SK-MEL-5 (cell line): ENCODE measurements at regions not wholly inside any gene's neighbourhood (a gene's known extent, or its start where the extent isn't known, plus 50 kb on each side); places are given as distances from the start of the nearest gene placed in this dataset.
"Not testable (repeated sequence)": the region's sequence is repeated elsewhere in the genome, so short reads cannot be mapped to it uniquely, and the experiment has no call there.

Experiments used
- DNase-seq: peaks from one replicate; pipeline ENCODE4 v3.0.0-alpha.2; 2016; ENCODE audit warnings: low read depth, low spot score
- in situ Hi-C: cut with HindIII; loops from 2 replicates; pipeline ENCODE4 v1.10.0; 2016; ENCODE audit warnings: low sequenced_read_pairs, high pct_unique_total_duplicates, low pct_unique_long_range_greater_than_20kb

DNA sequence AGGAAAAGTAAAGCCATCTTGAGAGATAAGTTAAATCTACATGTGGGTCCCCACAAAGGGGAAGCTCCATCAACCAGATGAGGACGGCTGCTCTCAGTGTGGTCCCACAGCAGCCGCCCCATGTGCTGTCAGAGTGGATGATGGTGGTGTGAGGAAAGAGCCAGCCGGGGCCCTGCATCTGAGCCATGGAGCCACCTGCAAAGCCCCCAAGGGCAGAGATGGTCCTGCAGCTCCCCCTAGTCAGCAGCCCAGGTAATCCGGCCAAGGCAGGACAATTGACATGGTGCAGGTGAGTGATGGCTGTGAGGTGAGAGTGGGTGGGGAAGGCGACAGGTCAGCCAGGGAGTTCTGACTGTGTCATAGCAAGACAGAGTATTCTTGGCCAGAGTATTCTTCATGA lies 458.8 kb downstream of the ICE1 start:
- in situ Hi-C loops, result no loop called here
- no peak for DNase-seq

DNA sequence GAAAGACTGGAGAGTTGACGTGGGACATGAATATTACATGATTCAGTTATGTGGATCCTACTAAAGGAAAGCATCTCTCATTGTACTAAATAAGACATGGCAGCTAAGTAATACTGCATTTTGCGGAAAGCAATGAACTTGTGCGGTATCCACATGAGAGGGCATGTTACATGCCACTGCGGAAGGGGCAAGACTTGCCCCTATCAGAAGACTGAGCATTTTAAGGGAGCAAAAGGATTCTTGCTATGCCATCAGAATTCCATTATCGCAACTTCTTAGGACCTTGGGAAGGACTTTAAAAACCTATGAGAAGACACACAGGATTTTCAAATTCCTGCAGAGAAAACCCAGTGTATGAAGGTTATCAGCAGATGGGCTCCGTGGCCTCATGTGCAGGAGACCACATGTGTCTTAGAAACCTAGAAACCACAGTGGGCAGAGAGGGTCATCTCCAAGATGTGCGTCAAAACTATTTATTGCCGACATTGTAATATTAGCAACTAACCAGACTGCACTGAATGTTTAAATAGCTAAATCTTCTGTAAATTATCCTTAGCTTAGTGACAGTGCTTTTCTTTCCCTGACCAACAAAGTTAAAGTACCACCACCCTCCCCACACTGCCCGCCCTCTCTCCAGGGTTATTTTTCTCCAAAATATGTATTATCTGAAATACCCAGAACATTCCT lies 457.7 kb downstream of the ICE1 start:
- in situ Hi-C loops, result no loop called here
- no peak for DNase-seq

DNA sequence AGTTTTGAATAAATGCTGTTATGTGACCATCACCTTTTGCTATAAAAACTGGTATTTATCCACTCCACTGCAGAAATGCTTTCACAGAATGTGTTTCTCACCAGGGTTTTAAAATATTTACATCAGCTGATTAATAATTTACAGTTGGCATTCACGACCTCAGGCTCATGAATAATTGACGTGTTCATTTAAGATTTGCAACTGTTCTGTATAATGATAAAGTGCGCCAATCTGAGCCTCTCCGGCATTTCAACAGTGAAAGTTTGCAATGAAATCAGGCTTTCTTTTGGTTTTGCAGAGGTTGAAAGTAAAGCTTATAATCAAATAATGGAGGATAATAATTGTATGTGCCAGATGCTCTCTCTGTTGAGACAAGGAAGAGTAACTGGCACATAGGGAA lies 434.9 kb downstream of the ICE1 start:
- DNase-seq, result no peak
- in situ Hi-C loops, result no loop called here

DNA sequence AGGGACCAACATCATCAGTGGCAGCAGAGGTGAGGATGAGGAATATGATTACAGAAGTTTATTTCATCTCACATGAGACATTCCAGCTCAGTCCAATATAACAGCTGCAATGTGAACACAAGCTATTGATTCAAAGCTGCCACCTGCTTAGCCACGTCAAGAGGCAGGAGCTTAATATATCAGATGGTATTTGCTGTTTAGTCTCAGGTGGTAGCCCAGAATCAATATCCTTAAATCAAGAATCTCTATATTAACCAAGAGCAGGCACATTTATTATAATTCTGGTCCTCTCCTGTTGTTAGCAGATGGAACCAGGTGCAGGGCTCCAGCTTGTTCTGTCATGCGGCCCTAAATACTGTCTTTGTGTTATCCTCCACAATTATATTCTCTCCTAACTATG lies 431.6 kb downstream of the ICE1 start:
- in situ Hi-C loops, result no loop called here
- DNase-seq, result no peak

DNA sequence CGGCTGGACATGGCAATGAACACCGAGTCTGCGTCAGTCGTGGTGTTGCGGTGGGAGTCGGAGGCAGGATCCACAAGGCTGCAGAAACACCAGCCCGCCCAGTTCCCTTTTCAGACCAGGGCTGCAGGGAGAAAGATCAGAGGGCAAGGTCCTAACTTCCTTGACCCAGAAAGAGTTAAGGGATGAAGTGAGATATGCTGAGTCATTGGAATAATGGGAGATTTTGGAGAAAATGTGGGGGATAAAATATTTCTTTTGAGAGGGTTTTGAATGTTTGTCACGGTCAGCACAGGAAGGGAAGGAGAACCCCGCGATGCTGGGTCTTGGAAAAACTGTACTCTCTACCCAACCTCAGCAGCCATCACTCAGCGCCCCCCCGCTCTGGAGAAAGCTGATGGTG lies 416.0 kb downstream of the ICE1 start:
- in situ Hi-C loops, result no loop called here
- DNase-seq, result no peak

DNA sequence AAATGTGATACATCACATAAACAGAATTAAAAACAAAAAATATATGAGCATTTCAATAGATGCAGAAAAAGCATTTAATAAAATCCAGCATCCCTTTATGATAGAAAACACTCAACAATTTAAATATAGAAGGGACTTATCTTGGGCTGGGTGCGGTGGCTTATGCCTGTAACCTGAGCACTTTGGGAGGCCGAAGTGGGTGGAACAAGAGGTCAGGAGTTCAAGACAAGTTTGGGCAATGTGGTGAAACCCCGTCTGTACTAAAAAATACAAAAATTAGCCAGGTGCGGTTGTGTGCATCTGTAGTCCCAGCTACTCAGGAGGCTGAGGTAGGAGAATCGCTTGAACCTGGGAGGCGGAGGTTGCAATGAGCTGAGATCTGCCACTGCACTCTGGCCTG lies 409.1 kb downstream of the ICE1 start:
- in situ Hi-C loops, result not testable (repeated sequence)

DNA sequence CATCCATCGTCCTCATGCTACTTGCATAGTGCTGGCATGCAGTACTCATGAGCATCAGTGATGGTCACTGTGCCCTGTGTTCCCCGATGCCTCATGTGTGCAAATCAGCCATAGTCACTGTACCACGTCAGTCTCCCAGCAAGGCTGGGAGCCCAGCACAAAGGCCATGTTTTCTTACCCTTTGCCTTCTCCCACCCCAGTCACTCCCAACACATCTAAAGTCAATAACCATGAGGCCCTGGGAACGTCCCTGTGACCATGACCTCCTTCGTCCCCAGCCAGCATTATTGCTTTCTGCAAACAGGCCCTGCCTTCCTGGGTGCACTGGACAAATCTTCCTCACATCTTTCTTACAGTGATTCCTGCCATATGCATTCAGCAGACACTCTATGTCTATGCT lies 406.1 kb downstream of the ICE1 start:
- in situ Hi-C loops, result no loop called here

More for the DNA sequence above, 409.1 kb downstream of the ICE1 start:
- DNase-seq, result not testable (repeated sequence)

DNA sequence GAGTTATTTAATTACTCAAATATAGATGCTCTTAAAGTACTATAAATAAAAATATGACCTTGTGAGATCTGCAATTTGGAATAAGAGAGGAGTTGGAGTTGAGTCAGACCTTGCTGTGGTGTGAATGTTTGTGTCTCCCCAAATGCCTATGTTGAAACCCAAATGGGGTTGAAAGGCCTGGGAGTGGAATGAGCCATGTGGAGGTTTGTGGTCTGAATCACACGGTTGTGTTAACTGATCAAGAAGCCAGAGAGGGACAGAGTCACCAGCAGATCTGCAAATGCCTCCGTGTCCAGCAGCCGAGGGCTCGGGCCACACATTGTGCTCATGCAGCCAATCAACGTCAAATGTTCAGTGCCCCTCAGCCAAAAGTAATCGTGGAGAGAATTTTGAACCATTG lies 404.4 kb downstream of the ICE1 start:
- in situ Hi-C loops, result no loop called here
- no peak for DNase-seq

More for the DNA sequence above, 406.1 kb downstream of the ICE1 start:
- no peak for DNase-seq

DNA sequence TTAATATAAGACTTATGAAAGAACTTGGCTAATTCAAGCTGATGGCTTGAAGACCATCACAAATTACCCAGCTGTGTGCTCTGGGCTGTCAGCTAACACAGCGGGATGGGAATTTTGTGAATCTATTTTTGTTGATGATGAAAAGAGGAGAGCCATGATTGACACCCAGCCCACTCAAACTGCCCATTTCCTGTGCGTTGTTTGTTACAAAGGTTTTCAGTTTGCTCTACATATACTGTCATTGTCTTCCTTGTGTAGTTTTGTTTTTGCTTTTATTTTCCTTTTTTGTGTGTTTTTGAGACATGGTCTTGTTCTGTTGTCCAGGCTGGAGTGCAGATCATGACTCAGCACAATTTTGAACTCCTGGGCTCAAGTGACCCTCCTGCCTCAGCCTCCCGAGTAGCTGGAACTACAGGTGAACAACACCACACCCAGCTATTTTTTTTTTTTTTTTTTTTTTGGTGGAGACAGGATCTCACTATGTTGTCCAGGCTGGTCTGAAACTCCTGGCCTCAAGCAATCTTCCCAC lies 400.3 kb downstream of the ICE1 start:
- in situ Hi-C loops, result no loop called here
- DNase-seq, result no peak

DNA sequence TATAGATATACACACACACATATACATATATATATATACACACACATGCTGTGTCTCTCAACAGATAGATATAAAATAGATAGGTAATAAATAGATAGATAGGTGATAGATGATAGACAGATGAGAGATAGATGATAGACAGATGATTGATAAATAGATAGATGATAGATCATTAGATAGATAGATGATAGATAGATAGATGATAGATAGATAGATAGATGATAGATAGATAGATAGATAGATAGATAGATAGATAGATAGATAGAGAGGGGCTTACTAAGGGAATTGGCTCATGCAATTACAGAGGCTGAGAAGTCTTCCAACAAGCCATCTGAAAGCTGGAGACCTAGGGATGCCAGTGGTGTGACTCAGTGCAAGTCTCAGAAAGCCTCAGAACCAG lies 394.5 kb downstream of the ICE1 start:
- in situ Hi-C loops, result no loop called here
- no peak for DNase-seq

DNA sequence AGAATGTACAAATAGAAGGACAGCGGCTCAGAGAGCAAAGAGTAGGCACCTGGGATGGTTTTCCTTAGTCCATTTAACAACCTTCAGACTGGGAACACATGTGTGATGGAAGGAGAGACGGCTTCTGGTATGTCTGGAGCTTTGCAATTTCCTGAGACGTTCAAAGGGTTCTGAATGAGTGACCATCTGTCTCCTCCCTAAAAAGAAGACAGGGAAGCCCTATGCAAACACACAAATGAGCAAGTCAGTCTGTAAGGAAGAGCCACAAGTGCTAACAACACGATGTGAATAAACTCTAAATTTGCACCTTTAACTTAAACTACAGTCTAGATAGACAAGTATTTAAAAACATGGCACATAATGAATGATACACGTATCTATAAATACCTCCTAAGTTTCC lies 391.0 kb downstream of the ICE1 start:
- no peak for DNase-seq
- in situ Hi-C loops, result no loop called here

DNA sequence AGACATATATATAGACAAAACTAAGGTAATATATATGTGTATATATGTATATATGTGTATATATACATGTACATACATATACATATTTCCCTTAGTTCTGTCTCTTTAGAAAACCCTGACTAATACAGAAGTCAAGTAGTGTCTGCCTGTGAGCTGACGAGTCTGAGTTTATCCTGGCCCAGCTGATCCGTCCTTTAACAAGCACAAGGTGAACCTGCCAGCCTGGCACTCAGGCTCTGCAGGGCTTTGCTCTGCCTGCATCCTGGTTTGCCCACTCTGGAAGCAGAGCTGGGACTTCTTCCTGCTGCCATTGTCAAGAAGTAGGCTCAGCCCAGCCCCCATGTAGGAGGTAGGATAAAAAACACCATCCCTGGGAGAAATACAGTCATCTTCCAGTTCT lies 388.0 kb downstream of the ICE1 start:
- in situ Hi-C loops, result no loop called here

DNA sequence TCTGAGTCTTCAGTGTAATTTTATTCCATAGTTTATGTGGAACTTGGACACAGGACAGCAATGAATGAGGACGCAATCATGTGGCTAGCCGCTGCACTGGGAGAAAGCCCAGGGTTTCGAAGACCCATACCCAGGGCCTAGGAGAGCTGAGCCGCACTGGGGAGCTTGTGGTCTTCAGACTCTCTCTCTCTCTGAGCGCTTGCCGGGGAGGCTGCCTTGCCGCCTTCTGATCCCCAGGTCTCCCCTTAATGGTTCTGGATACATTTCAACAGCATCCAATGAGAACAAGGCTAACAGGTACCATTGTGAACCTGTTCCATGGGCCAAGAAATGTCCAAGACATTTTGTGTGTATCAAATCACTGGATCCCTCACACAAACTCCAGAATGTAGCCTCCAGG lies 383.4 kb downstream of the ICE1 start:
- in situ Hi-C loops, result no loop called here
- DNase-seq, result no peak

More for the DNA sequence above, 388.0 kb downstream of the ICE1 start:
- DNase-seq, result no peak

DNA sequence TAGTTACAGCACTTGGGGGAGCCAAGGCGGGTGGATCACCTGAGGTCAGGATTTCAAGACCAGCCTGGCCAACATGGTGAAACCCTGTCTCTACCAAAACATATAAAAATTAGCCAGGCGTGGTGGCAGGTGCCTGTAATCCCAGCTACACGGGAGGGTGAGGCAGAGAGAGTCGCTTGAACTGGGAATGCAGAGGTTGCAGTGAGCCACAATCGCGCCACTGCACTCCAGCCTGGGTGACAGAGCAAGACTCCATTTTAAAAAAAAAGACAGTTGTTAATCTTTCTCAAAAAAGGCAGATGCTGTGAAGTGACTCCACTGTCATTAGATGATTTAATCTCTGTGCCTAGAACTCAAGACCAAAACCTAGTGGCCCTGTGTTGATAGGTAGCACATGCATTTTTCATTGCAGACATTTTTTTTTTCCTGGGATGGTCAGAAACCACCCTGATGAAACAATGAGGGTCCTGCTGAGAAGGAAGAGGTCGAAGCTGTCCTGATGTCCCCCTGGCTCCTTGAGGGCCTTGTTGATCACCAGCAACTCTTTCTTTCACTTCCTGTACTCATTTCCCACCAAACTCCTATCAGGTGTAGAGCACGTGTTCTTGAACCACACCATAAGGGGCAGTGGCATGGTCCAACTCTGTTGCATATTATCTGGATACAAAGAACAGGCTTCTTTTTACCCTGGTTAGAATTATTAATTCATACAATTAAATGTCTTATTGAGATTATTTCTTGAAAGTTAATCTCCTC lies 382.2 kb downstream of the ICE1 start:
- DNase-seq, result no peak
- in situ Hi-C loops, result no loop called here

DNA sequence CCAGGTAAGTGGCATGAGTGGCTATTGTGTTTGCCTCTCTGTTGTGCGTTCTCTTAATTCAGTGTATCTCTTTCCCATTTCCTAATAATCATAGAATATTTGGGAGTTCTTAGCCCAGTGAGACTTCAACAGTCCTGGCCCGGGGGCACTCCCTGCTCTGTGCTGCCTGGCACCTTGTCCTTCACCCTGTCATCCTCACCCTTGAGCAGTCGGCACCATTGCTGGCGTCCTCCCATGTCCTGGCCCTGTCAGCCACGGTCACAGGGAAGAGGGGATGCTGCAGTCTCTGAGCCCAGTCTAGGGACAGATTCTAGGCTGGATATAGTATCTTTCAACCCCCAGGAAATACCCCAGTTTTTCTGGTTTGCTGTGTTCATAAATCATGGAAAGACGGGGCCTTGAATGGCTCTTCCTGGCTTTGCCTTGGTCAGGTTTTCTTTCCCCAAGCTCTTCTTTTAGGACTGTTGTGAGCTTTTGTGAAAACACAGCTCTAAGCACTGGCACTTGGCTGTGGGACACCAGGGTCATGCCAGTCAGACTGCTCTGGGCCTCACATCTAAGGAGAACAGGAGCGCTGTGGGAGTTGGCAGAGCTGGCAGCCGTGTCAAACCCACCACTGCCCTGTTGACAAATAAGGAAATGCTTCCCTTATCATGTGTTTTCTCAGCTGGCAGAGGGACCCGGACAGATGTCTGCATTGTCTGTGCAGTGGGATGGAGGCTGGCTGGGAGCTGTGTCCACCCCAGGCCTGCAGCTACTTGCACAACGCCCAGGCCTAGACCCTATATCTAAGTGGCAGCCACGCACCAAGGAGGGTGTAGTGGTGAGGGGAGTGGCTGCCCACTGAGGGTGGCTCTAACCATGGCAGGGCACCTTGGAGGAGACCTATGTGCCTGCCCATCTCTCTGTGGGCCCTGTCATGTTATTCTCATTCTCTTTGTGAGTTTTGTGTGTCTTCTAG lies 378.6 kb downstream of the ICE1 start:
- DNase-seq, result no peak
- in situ Hi-C loops, result no loop called here

DNA sequence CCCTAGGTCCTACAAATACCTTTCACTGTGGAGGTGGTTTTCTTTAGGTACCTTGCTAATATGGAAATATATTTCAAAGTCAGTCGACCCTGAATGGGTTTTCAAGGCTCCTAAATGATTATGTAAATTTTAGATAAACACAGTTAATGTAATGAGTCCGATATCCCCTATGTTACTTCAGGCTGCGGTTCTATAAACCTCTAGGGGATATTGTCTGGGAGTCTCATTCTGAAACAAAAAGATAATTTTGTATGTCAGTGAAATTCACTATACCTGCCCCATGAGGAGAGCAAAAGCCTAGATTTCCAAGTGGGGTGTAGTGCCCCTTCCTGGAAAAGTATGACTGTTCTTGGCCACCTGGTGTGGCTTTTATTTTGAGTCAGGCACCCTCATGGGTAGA lies 377.3 kb downstream of the ICE1 start:
- in situ Hi-C loops, result no loop called here

DNA sequence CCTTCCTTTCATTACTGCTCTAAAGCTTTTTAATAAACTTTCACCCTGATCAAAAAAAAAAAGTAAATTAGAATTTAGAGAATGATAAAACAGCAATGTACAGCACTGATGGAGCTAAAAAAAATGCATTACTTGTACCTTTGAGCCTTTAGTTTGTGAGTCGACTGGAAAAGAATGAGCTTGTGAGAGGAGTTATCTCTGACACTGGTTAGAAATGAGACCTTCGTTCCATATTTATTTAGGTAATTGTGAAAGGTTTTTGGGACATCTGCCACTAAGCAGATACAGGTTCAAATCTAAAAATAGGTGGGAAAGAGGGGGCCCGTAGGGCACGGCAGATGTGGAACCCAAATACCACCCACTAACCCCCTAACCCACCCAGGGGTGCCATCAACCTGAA lies 376.8 kb downstream of the ICE1 start:
- in situ Hi-C loops, result no loop called here
- no peak for DNase-seq

More for the DNA sequence above, 377.3 kb downstream of the ICE1 start:
- DNase-seq, result no peak

DNA sequence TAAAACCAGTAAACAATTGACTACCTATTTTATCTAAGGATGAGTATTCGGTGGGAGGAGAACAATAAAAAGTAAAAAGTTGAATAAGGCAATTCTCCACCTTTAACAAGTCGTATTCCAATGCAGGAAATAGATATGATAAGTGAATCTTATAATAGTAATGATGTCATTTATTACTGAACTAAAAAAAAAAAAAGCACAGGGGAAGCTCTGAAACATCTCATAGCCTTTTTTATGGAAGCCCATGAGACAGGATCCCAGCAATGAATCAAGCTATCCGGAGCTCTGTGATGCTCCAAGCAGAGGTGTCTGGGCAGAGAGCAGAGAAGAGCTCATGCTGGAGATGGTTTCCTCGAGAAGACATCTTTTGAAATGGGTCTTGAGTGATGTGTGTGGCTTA lies 376.0 kb downstream of the ICE1 start:
- DNase-seq, result no peak
- in situ Hi-C loops, result no loop called here
